ENCODE measurements at regions not wholly inside any gene's neighbourhood (a gene's known extent, or its start where the extent isn't known, plus 50 kb on each side); places are given as distances from the start of the nearest gene placed in this dataset.

DNA sequence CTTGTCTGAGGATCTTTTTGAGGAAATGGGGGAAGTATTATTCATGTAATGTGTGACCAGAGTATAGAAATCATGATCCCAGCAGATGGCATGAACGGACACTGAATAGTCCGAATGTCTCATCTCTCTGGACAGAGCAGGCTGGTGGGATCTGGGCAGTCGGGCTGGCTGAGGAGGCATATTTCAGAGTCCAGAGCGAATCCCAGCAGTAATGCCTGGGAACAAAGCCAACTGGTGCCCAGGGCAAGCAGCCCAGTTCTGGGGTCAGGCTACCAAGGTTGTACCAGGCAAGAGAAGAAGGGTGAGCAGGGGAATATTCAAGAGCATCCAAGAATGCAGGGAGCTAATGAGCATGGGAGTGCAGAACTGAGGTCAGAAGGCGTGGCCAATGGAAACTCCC, 306.4 kb downstream of the ZSWIM6 start:
- Histone ChIP-seq H3K27ac (no peak overlapping the region), H3K36me3 (no peaks in the 10 kb centered on the region), H3K9me3 (no peaks in the 10 kb centered on the region), H3K27me3 (ENCODE audit: low read depth) (no peaks in the 10 kb centered on the region), H3K4me3 (no peak overlapping the region), H3K4me1 (no peaks in the 10 kb centered on the region)
- no peak for DNase-seq
- ATAC-seq, result no peak
- TF ChIP-seq, protein P1, sequence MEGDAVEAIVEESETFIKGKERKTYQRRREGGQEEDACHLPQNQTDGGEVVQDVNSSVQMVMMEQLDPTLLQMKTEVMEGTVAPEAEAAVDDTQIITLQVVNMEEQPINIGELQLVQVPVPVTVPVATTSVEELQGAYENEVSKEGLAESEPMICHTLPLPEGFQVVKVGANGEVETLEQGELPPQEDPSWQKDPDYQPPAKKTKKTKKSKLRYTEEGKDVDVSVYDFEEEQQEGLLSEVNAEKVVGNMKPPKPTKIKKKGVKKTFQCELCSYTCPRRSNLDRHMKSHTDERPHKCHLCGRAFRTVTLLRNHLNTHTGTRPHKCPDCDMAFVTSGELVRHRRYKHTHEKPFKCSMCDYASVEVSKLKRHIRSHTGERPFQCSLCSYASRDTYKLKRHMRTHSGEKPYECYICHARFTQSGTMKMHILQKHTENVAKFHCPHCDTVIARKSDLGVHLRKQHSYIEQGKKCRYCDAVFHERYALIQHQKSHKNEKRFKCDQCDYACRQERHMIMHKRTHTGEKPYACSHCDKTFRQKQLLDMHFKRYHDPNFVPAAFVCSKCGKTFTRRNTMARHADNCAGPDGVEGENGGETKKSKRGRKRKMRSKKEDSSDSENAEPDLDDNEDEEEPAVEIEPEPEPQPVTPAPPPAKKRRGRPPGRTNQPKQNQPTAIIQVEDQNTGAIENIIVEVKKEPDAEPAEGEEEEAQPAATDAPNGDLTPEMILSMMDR (IDR thresholded peaks at IDR 0.05), result no peak
- intact Hi-C loops (cut with DNase I), result no loop called here

DNA sequence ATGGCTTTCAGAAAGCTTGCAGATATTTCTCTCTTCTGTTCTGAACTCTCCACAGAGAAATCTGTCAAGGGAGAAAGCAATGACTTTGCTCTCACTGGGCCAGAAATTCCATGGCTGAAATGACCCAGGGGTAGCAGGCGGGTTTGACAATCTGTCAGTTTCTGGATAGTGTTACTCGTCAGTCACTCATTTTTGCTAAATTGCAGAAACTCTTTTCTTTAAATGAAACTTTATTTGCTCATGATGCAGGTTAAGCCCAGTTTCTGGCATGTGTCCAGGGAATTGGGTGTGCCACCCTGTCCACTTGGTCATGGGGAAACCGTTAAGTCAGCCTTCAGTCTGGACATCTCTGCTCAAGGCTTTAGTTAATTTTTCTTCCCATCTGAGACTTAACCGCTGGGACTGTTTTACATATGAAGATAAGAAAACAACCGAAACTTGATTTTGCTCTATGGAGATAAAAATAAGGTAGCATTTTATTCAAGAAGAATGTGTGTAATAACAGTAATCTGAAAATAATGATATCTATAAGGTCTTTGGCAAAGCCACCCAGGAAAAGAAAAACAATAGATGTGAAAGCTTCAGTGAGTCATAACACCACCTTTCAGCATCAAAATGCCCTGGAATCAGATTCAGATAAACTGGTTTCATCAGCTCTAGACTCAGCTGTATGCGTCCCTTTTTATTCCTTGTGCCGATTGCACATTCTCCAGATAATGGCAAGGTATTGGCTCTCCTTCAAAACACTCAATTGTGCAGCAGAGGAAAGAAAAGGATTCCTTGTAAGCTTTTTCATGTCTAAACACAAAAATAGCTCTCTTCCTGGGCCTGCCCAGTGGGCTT, 308.3 kb downstream of the ZSWIM6 start:
- Histone ChIP-seq H3K9me3 (no peaks in the 10 kb centered on the region), H3K27me3 (ENCODE audit: low read depth) (no peaks in the 10 kb centered on the region), H3K4me3 (no peak overlapping the region), H3K27ac (no peak overlapping the region), H3K36me3 (no peaks in the 10 kb centered on the region), H3K4me1 (no peaks in the 10 kb centered on the region)
- TF ChIP-seq, protein P1 (IDR thresholded peaks at IDR 0.05), result no peak
- ATAC-seq (no peak), DNase-seq (no peak)
- intact Hi-C loops (cut with DNase I), result no loop called here

DNA sequence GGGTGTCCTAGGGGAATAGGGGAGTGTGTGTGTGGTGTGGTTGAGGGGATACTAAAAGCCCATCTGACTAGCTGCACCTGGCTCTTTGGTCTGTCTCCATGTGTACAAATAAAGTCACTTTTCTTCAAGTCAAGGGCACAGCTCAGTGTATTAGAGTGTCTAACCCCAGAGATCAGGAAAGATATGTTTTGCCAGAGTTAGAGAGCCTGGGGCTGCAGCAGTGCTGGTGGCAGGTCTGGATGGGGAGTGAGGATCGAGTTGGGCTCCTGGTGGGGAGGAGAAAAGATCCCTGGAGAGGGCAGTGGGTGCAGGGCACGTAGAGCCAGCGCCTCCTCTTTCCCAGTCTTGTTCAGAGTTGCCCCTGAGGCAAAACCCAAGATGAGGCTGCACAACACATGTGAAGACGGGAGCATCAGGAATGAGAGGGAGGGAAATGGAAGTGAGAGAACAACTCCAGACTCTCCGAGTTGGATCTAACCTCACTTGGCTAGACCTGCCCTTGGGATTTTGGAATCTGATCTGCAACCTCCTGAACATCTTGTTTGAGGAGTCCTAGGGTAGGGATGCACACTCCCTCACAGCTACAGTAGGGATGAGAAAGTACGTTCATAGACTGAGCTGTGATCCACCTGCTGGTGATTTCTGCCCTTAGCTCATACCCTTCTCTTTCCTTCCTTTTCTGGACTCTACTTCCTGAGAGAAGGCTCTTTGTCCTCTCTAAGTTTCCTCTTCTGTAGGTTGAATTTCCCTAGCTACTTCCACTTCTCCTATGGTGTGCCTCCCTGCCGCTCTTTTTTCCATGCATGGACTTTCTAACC, 309.9 kb downstream of the ZSWIM6 start:
- Histone ChIP-seq H3K9me3 (no peaks in the 10 kb centered on the region), H3K4me1 (no peaks in the 10 kb centered on the region), H3K36me3 (no peaks in the 10 kb centered on the region), H3K27me3 (ENCODE audit: low read depth) (no peaks in the 10 kb centered on the region), H3K4me3 (no peak overlapping the region), H3K27ac (no peak overlapping the region)
- ATAC-seq (peak in 1 of 2 donors; percentile 53), DNase-seq (no peak)
- intact Hi-C loops (cut with DNase I), result no loop called here
- TF ChIP-seq, protein P1 (IDR thresholded peaks at IDR 0.05), result no peak

DNA sequence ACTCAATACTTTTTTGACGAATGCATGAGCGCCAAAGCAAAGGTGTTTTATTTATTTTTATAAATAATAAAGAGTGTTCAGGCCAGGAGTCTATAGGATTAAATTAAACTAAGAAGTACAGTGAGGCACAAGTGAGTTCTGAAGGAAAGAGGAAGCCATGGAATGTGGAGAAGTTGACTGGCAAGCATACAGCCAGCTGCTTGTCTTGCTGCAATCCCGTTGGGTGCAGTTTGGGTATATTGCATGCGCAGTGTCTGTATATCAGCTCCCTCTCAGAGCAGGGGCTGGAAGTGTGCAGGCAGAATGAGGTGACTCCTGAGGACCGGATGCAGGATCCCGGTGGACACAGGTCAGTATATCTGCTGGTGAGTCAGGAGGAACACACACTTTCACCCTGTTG, 315.6 kb downstream of the ZSWIM6 start:
- DNase-seq (no peak), ATAC-seq (peak in 1 of 2 donors; percentile 45)
- Histone ChIP-seq H3K4me3 (no peak overlapping the region), H3K27ac (no peak overlapping the region), H3K36me3 (no peaks in the 10 kb centered on the region), H3K9me3 (no peaks in the 10 kb centered on the region), H3K27me3 (ENCODE audit: low read depth) (no peaks in the 10 kb centered on the region), H3K4me1 (no peaks in the 10 kb centered on the region)
- intact Hi-C loops (cut with DNase I), result no loop called here
- TF ChIP-seq, protein P1 (IDR thresholded peaks at IDR 0.05), result no peak

DNA sequence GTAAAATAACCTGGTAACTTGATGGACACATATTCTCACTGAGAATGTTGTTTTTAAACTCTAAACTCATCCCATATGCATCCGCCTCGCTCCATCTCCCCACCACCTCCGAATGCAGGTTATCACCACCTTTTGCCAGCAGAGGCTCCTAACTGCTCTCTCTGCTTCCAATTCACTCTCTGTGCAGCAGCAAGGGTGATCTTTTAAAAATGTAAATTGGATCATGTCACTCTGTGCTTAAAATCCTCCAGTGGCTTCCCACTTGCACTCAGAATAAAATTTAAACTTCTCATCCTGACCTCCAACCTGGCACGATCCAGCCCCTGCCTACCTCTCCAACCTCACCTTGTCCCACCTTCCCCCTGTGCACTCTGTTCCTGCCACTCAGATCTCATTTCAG, 317.2 kb downstream of the ZSWIM6 start:
- intact Hi-C loops (cut with DNase I), result no loop called here
- ATAC-seq (no peak), DNase-seq (no peak)
- no peak overlapping the region for H3K4me3 ChIP-seq
- TF ChIP-seq, protein P1 (IDR thresholded peaks at IDR 0.05), result no peak
- H3K27ac ChIP-seq, result no peak overlapping the region
- no peaks in the 10 kb centered on the region for H3K36me3 ChIP-seq
- no peaks in the 10 kb centered on the region for H3K4me1 ChIP-seq
- H3K9me3 ChIP-seq, result no peaks in the 10 kb centered on the region
- H3K27me3 ChIP-seq (ENCODE audit: low read depth), result no peaks in the 10 kb centered on the region

Data from lower lobe of right lung (tissue), 2 donors.